Muscle layer of colon (tissue), 2 donors: ENCODE measurements at regions not wholly inside any gene's neighbourhood (a gene's known extent, or its start where the extent isn't known, plus 50 kb on each side); places are given as distances from the start of the nearest gene placed in this dataset.

Source experiments
- H3K27ac ChIP-seq: one replicate; pipeline ENCODE4 v1.7.0; 2013; ENCODE audit warnings: low read depth, mild to moderate bottlenecking, low read length, moderate library complexity
- H3K27me3 ChIP-seq, 2 donors: one replicate each; pipeline ENCODE4 v1.7.0; 2013; ENCODE audit warnings: low read length in 2 of 2, mild to moderate bottlenecking in 2 of 2; ENCODE audit not compliant: insufficient read depth in 2 of 2, control insufficient read depth in 1 of 2
- H3K36me3 ChIP-seq: one replicate; pipeline ENCODE4 v1.7.0; 2013; ENCODE audit warnings: mild to moderate bottlenecking, low read length; ENCODE audit not compliant: insufficient read depth
- H3K4me1 ChIP-seq: one replicate; pipeline ENCODE4 v1.7.0; 2013; ENCODE audit warnings: mild to moderate bottlenecking, low read length; ENCODE audit not compliant: insufficient read depth
- H3K4me3 ChIP-seq, 2 donors: one replicate each; pipeline ENCODE4 v1.7.0; 2013; ENCODE audit warnings: low read length in 2 of 2, low read depth in 1 of 2, mild to moderate bottlenecking in 1 of 2, moderate library complexity in 1 of 2
- H3K9ac ChIP-seq: one replicate; pipeline ENCODE4 v1.7.0; 2013; ENCODE audit warnings: low read length
- H3K9me3 ChIP-seq: one replicate; pipeline ENCODE4 v1.7.0; 2013; ENCODE audit warnings: mild to moderate bottlenecking, low read length
- donor health status: abdominal sarcoma.
- donor health status: Adenocarcinoma of cecum.

DNA sequence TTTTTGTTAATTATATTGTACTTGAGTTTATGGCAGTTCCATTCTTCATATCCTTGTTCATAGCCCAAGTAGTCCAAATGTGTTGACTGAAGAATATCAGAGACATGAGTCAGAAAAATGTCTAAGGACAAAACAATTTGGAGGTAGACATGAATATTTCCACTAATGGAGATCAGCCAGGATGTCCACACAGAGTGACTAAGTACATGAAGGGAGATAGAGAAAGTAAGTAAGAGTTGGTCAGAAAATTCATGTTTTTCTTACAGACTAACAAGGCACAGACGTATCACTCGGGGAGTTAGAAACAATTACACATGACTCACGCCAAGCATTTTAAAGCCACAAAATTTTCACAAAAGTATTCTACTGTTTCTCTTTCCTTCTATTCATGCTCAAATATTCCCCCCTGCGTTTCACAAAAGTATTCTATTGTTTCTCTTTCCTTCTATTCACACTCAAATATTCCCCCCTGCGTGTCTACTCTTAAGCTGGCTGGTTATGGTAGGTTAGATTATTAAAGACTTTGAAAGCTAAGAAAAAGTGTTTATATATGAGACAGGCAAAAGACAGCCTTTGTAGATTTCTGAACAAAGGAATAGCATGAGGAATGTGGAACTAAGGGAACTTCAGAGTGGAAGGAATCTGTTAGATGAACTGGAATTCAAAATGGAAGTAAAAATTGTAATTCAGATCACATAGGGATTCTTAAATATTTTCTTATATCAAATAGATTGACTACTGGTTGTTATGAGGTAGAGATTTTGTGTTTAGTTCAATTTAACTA lies 648.7 kb upstream of the CCDC54 start:
- Histone ChIP-seq H3K27ac (no peak overlapping the region), H3K36me3 (no peaks in the 10 kb centered on the region), H3K9ac (no peak overlapping the region), H3K4me1 (no peaks in the 10 kb centered on the region), H3K4me3 (no peak overlapping the region), H3K27me3 (no peaks in the 10 kb centered on the region), H3K9me3 (no peaks in the 10 kb centered on the region)

DNA sequence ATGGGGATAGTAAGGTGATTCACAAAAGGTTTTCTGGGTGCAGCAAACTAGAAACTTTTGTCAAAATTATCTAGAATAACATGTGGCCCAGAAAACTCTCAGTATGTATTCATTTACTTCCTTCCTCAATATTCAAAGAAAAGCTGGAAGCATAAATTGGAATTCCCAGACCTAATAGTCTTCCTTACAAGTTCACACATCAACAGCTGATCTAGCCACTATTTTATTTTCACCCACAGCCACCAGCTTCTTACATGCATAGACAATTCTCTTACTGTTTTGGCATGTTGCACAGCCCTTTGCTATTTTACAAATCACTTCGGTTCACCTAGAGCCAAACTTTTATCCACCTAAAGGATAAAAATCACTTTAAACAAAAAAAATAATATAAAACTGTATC lies 647.8 kb upstream of the CCDC54 start:
- Histone ChIP-seq H3K36me3 (no peaks in the 10 kb centered on the region), H3K4me1 (no peaks in the 10 kb centered on the region), H3K27ac (no peak overlapping the region), H3K9ac (no peak overlapping the region), H3K27me3 (no peaks in the 10 kb centered on the region), H3K9me3 (no peaks in the 10 kb centered on the region), H3K4me3 (no peak overlapping the region)

DNA sequence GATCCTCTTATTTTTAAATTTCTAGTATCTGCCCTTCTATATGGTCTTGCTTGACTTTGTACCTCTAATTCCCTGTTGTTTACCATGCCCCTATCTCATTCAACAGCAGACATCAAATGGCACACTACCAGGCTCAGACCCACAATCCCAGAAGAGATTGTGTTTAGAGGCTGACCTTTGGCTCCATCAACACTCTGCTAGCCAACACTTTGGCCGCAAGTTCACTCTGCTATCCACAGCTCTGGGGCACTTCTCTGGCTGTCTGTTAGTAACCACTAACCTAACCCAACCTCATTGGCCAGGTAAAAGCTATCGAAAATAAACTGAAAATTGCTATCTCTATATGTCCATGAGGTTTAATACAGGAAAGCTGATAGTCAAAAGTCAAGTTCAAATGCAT lies 646.0 kb upstream of the CCDC54 start:
- H3K4me1 ChIP-seq = no peaks in the 10 kb centered on the region
- no peaks in the 10 kb centered on the region for H3K9me3 ChIP-seq
- no peak overlapping the region for H3K9ac ChIP-seq

DNA sequence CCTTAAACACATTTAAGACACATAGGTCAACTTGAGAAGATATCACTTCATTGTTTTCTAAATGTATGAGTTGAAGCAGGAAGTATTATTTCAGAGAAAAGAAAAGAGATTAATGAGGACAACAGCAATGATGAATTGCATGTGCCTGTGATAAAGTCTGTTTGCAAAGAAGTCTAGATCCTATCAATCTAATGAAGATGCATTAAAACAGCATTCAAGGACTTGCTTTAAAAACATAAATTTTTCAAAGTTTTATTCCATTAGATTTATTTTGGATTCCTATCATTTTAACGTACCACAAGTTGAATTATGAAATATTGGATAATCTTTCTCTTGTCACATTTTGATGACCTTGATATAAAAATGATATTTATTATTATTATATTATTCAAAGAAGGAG lies 642.5 kb upstream of the CCDC54 start:
- Histone ChIP-seq H3K4me3 (no peak overlapping the region), H3K9ac (no peak overlapping the region), H3K27me3 (no peaks in the 10 kb centered on the region), H3K4me1 (no peaks in the 10 kb centered on the region), H3K27ac (no peak overlapping the region), H3K36me3 (no peaks in the 10 kb centered on the region), H3K9me3 (no peaks in the 10 kb centered on the region)

More for the DNA sequence above, 646.0 kb upstream of the CCDC54 start:
- no peaks in the 10 kb centered on the region for H3K36me3 ChIP-seq
- H3K4me3 ChIP-seq = no peak overlapping the region
- no peak overlapping the region for H3K27ac ChIP-seq
- no peaks in the 10 kb centered on the region for H3K27me3 ChIP-seq

DNA sequence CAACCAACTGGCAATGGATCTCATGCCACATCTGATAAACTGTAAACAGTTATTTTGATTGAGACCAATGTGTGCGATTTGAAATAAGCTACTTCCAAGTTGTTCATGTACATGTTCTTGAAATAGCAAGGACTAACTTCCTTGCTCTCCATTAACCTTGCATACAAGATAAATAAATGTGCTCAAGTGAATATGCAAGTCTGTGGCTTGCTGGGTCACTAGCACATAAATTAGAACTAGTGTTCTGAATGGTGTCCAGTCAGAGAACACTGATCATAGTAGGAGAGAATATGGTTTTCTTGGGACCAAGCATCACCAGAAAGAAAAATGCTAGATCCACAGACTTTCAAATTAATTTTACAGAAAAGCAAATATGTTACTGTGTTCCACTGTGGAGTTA lies 640.0 kb upstream of the CCDC54 start:
- H3K27me3 ChIP-seq = no peaks in the 10 kb centered on the region
- H3K4me3 ChIP-seq = no peak overlapping the region
- H3K9me3 ChIP-seq = no peaks in the 10 kb centered on the region
- H3K27ac ChIP-seq = no peak overlapping the region
- no peak overlapping the region for H3K9ac ChIP-seq
- no peaks in the 10 kb centered on the region for H3K36me3 ChIP-seq
- H3K4me1 ChIP-seq = no peaks in the 10 kb centered on the region

DNA sequence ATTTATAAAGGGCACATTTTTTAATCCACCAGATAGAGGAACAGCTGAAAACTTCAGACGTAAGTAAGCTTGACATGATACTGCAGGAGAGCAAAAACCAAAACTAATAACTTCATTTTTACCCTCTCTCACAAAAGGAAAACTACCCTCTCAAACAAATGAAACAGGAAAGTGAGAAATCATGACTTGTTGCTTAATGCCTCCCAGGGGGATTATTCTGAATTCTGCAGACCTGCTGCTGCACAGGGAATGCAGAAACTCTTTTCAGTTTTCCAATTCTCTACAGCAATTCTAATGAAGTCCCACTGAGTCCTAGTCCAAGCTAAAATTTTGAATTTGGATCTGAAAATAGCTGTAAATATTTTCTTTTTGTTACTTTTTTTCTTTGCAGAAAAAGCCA lies 637.1 kb upstream of the CCDC54 start:
- no peak overlapping the region for H3K27ac ChIP-seq
- H3K36me3 ChIP-seq = no peaks in the 10 kb centered on the region
- H3K4me1 ChIP-seq = no peaks in the 10 kb centered on the region
- no peak overlapping the region for H3K9ac ChIP-seq
- no peak overlapping the region for H3K4me3 ChIP-seq
- H3K27me3 ChIP-seq = no peaks in the 10 kb centered on the region
- no peaks in the 10 kb centered on the region for H3K9me3 ChIP-seq

DNA sequence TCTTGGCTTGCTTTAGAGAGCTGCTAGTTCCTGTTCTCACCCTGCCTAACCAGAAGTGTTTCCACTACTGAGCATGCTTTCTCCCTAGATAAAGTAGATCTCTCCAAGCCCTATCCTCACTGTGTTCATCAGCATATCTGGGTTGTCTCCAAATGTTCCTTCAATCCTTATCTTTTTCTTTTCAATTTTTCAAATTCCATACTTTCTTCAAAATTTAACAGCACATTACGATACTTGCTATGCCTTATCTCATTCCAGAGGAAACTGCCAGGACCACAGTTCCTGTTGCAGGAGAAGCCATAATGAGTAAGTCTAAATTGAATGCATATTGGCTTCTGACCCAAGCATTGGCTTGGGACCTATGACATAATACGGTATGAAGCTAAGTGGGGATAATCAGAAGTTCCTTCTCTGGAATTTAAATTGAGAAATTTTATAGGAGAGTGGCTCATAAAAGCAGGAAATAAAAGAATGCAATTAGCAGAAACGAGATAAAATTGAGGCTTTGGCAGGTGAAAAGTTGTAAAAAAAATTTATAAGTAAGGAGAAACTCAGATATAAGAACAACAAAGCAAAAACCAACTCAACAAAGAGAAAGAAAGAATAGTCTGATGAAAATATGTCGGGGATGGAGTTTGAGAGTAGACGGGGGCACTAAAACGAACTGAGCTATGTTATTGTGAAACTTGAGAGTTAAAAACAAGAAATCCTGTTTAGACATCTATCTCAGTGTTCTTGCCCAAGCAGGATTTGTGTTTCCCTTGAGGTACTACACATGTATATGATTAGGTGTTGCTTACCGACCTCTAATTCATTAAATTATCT lies 631.7 kb upstream of the CCDC54 start:
- no peaks in the 10 kb centered on the region for H3K9me3 ChIP-seq
- H3K36me3 ChIP-seq = no peaks in the 10 kb centered on the region
- no peaks in the 10 kb centered on the region for H3K27me3 ChIP-seq
- H3K9ac ChIP-seq = no peak overlapping the region
- no peak overlapping the region for H3K27ac ChIP-seq
- no peaks in the 10 kb centered on the region for H3K4me1 ChIP-seq
- H3K4me3 ChIP-seq = no peak overlapping the region

DNA sequence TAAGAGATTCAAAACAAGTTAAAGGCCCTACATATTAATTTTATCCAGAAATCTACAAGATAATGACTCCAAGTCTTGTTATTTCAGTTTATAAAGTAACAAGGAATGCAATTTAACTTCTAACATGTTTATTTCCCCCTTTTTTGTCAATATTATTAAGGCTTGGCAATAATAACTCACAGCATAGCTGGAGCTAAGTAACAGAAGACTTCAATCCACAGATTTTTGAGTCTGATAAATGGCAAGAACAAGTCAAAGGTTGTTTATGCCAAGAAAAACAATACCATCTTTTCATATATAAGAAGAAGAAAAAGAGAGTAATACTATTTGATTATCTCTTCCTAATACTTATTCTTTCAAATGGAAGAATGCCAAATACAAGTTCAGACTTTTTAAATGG lies 631.0 kb upstream of the CCDC54 start:
- H3K4me3 ChIP-seq = no peak overlapping the region
- no peak overlapping the region for H3K9ac ChIP-seq
- H3K27me3 ChIP-seq = no peaks in the 10 kb centered on the region
- H3K36me3 ChIP-seq = no peaks in the 10 kb centered on the region
- H3K9me3 ChIP-seq = no peaks in the 10 kb centered on the region
- H3K4me1 ChIP-seq = no peaks in the 10 kb centered on the region
- H3K27ac ChIP-seq = no peak overlapping the region

DNA sequence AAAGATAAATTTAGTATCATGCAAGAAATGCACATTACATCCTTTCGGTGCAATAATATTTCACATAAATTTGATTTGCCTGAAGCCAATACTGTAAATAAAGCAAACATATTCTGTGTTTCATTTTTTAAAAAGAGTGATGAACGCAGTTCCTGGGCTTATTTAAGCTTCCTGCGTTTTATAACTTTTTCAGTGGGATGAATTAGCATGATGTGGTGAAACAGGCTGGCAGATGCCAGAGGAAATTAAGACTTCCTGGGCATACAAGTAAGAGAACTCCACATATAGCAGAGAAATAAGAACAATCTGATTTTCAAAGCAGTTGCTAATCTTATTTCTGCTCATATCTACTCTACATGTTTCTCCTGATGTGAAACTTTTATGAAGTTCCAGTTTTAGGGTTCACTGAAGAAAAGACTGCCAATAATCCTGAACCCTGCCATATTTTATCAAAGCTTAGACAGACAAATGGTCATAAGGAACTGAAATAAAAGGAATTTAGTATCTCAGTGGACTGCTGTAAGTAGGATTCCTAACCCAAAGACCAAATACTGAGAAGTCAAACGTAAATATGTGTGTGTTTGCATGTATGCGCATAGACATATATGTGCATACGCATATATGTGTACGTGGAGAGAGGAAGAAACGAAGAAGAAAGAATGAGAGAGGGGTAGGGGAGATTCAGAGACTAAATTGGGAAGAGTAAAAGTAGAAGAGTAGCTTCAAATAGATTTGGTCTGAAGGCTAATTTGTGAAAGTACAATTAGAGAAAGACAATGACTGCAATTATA lies 628.6 kb upstream of the CCDC54 start:
- Histone ChIP-seq H3K27ac (no peak overlapping the region), H3K9ac (no peak overlapping the region), H3K36me3 (no peaks in the 10 kb centered on the region), H3K27me3 (no peaks in the 10 kb centered on the region), H3K4me1 (no peaks in the 10 kb centered on the region), H3K4me3 (no peak overlapping the region), H3K9me3 (no peaks in the 10 kb centered on the region)

DNA sequence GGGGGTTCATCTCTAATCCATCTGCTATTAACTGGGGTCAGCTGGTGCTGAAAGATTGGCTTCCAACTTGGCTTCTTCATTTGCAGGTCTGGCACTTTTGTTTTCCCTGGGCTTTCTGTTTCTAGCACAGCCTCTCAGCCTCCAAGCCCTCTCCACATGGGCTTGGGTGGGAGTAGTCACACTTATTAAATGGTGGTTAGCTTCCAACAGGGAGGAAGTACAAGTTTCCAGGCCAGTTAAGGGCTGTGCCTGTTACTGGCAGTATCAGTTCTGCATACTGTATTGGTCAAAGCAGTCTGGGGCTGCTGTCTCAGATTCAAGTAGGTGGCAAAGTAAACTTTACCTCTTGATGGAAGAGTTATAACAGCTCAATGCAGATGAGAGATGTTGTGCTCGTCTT lies 627.1 kb upstream of the CCDC54 start:
- Histone ChIP-seq H3K27me3 (no peaks in the 10 kb centered on the region), H3K4me3 (no peak overlapping the region), H3K27ac (no peak overlapping the region), H3K9ac (no peak overlapping the region), H3K4me1 (no peaks in the 10 kb centered on the region), H3K9me3 (peaks cover 2% of the 10 kb centered on the region), H3K36me3 (no peaks in the 10 kb centered on the region)

DNA sequence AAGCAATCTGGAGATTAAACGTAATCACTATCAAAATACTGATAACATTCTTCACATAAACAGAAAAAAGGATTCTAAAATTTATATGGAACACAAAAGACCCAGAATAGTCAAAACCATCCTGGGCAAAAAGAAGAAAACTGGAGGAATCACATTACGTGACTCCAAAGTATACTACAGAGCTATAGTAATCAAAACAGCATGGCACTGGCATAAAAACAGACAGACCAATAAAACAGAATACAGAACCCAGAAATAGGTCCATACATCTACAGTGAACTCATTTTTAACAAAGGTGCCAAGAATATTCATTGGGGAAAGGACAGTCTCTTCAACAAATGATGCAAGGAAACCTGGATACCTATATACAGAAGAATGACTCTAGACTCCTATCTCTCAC lies 621.9 kb upstream of the CCDC54 start:
- no peak overlapping the region for H3K9ac ChIP-seq
- no peak overlapping the region for H3K27ac ChIP-seq
- no peaks in the 10 kb centered on the region for H3K36me3 ChIP-seq
- H3K4me1 ChIP-seq = no peaks in the 10 kb centered on the region
- no peaks in the 10 kb centered on the region for H3K27me3 ChIP-seq
- no peak overlapping the region for H3K4me3 ChIP-seq
- H3K9me3 ChIP-seq = peaks cover 5% of the 10 kb centered on the region
